Esophagus squamous epithelium (tissue), 4 donors: ENCODE measurements at regions not wholly inside any gene's neighbourhood (a gene's known extent, or its start where the extent isn't known, plus 50 kb on each side); places are given as distances from the start of the nearest gene placed in this dataset.

Experiments
- POLR2A ChIP-seq, 4 donors: fragments of 450-650 bp; IDR thresholded peaks; one replicate each; pipeline ENCODE4 v1.6.1; 2017; ENCODE audit warnings: antibody characterized with exemption in 4 of 4, mild to moderate bottlenecking in 4 of 4, moderate library complexity in 3 of 4
- TF ChIP-seq, protein P1 (sequence below), 6 experiments: fragments of 450-650 bp in 4 of 6; fragments of 200-600 bp in 2 of 6; sonication (generic) in 2 of 6; IDR thresholded peaks; one replicate each; pipeline ENCODE4 v1.5.1; 2016 to 2019; ENCODE audit warnings: antibody characterized with exemption in 6 of 6, mild to moderate bottlenecking in 4 of 6, moderate library complexity in 4 of 6

DNA sequence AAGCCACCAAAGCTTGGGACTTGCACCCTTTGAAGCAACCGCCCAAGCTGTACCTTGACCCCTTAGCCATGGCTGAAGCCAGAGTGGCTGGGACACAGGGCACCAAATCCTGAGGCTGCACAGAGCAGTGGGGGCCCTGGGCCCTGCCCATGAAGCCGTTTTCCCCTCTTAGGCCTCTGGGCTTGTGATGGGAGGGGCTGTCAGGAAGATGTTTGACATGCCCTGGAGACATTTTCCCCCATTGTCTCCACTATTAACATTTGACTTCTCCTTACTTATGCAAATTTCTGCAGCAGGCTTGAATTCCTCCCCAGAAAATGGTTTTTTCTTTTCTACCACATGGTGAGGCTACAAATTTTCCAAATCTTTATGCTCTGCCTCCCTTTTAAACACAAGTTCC is 522.2 kb downstream of the EDEM1 start:
- TF ChIP-seq POLR2A (IDR thresholded peaks at IDR 0.05) = no peak
- TF ChIP-seq, protein P1, sequence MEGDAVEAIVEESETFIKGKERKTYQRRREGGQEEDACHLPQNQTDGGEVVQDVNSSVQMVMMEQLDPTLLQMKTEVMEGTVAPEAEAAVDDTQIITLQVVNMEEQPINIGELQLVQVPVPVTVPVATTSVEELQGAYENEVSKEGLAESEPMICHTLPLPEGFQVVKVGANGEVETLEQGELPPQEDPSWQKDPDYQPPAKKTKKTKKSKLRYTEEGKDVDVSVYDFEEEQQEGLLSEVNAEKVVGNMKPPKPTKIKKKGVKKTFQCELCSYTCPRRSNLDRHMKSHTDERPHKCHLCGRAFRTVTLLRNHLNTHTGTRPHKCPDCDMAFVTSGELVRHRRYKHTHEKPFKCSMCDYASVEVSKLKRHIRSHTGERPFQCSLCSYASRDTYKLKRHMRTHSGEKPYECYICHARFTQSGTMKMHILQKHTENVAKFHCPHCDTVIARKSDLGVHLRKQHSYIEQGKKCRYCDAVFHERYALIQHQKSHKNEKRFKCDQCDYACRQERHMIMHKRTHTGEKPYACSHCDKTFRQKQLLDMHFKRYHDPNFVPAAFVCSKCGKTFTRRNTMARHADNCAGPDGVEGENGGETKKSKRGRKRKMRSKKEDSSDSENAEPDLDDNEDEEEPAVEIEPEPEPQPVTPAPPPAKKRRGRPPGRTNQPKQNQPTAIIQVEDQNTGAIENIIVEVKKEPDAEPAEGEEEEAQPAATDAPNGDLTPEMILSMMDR (IDR thresholded peaks at IDR 0.05) = no peak
